HepG2 (cell line): ENCODE measurements at regions not wholly inside any gene's neighbourhood (a gene's known extent, or its start where the extent isn't known, plus 50 kb on each side); places are given as distances from the start of the nearest gene placed in this dataset.

Source experiments
- ATAC-seq: fragments of 200-7000 bp; cut with Tn5 transposase; 3 replicates; pipeline ENCODE4 v1.9.1; 2020; ENCODE audit warnings: mild to moderate bottlenecking, moderate library complexity
- BruUV-seq: library from RNA; stranded (reverse); fragments of 400-500 nt; replicated peaks from 2 replicates; lab custom pipeline; 2021; lab: Mats Ljungman, UMichigan
- CTCF ChIA-PET: fragments of 300-600 bp; formaldehyde crosslinking; extraction: SDS; loops from one replicate; lab custom pipeline; 2021; ENCODE audit warnings: low total read pairs, inconsistent platforms, low intra/inter-chr PET ratio; lab: Yijun Ruan, JAX
- POLR2A ChIA-PET: fragments of 350-600 bp; sonication (Branson Sonifier 250); formaldehyde crosslinking; loops from one replicate; lab custom pipeline; 2020; ENCODE audit warnings: antibody characterized with exemption, inconsistent platforms; lab: Yijun Ruan, JAX
- DNase-seq: peaks from one replicate; pipeline ENCODE4 v3.0.0-alpha.2; 2015; ENCODE audit warnings: low spot score
- FAIRE-seq: peaks from 3 replicates; lab custom pipeline; 2011; peaks lifted over from hg19 to GRCh38; lab: Jason Lieb, UNC
- H2AFZ ChIP-seq: one replicate; pipeline ENCODE4 v1.6.1; 2011; ENCODE audit warnings: low read length, inconsistent platforms
- H3K27ac ChIP-seq: fragments of 300-600 bp; 3 replicates; pipeline ENCODE4 v1.8.0; 2011; ENCODE audit warnings: mixed run types, mild to moderate bottlenecking, mixed read lengths, low read length, inconsistent platforms; ENCODE audit not compliant: insufficient read depth; ENCODE audit errors: extremely low read length
- H3K27me3 ChIP-seq, 2 experiments: fragments of 200-600 bp in 1 of 2; 2 replicates in 1 of 2; 3 replicates in 1 of 2; pipeline versions ENCODE4 v1.6.0 to v1.8.0; 2011; ENCODE audit warnings: low read length in 2 of 2, mild to moderate bottlenecking in 2 of 2, moderate library complexity in 2 of 2, inconsistent platforms in 1 of 2; ENCODE audit not compliant: insufficient read depth in 2 of 2, control insufficient read depth in 1 of 2
- H3K36me3 ChIP-seq, 2 experiments: fragments of 200-600 bp in 1 of 2; replicated peaks in 1 of 2; 2 replicates in 1 of 2; 3 replicates in 1 of 2; pipeline versions ENCODE4 v1.5.1 to v1.8.0; 2011; ENCODE audit warnings: low read length in 2 of 2, inconsistent platforms in 1 of 2; ENCODE audit not compliant: insufficient read depth in 2 of 2, control insufficient read depth in 1 of 2
- H3K4me1 ChIP-seq: 2 replicates; pipeline ENCODE4 v1.5.1; 2012; ENCODE audit warnings: low read length, inconsistent platforms; ENCODE audit not compliant: insufficient read depth
- H3K4me2 ChIP-seq: 2 replicates; pipeline ENCODE4 v1.6.0; 2011; ENCODE audit warnings: low read depth, low read length, inconsistent platforms
- H3K4me3 ChIP-seq, 3 experiments: fragments of 200-600 bp in 1 of 3; sonication (generic), shearing (Covaris generic) in 1 of 3; replicated peaks in 1 of 3; 2 replicates each; pipeline ENCODE4 v1.5.1; 2011 to 2016; ENCODE audit warnings: low read length in 3 of 3, inconsistent platforms in 2 of 3, low read depth in 2 of 3, mild to moderate bottlenecking in 2 of 3, control low read depth in 1 of 3, mixed read lengths in 1 of 3; ENCODE audit not compliant: insufficient read depth in 1 of 3
- H3K79me2 ChIP-seq: one replicate; pipeline ENCODE4 v1.6.1; 2011; ENCODE audit warnings: low read length, inconsistent platforms; ENCODE audit not compliant: insufficient read depth
- H3K9ac ChIP-seq: 2 replicates; pipeline ENCODE4 v1.6.0; 2011; ENCODE audit warnings: mild to moderate bottlenecking, low read depth, low read length, inconsistent platforms; ENCODE audit not compliant: insufficient read depth
- H3K9me3 ChIP-seq: 2 replicates; pipeline ENCODE4 v1.5.1; 2012; ENCODE audit warnings: mild to moderate bottlenecking, low read length
- H4K20me1 ChIP-seq: 2 replicates; pipeline ENCODE4 v1.6.0; 2011; ENCODE audit warnings: inconsistent platforms, mild to moderate bottlenecking, low read length, moderate library complexity; ENCODE audit not compliant: insufficient read depth
- ESRRA ChIP-seq: sonication (generic); formaldehyde crosslinking; IDR thresholded peaks from 2 replicates; pipeline ENCODE4 v1.5.1; 2020; ENCODE audit warnings: mild to moderate bottlenecking, low read depth, missing genetic modification reagents
- MAFK ChIP-seq, 2 experiments: IDR thresholded peaks in 1 of 2; conservative IDR thresholded peaks in 1 of 2; 2 replicates each; pipeline ENCODE4 v1.6.1; 2011; ENCODE audit warnings: improper control_type of control experiment in 2 of 2, low read length in 2 of 2
- MED8 ChIP-seq: sonication (generic); formaldehyde crosslinking; IDR thresholded peaks from 2 replicates; pipeline ENCODE4 v1.8.1; 2023; ENCODE audit warnings: mild to moderate bottlenecking, missing genetic modification reagents; ENCODE audit not compliant: insufficient replicate concordance
- MTA1 ChIP-seq: sonication (generic); formaldehyde crosslinking; IDR thresholded peaks from 2 replicates; pipeline ENCODE4 v1.4.0; 2020; ENCODE audit warnings: missing genetic modification reagents, mild to moderate bottlenecking, borderline replicate concordance
- SRSF9 ChIP-seq: fragments of 200-400 bp; formaldehyde crosslinking; IDR thresholded peaks from 2 replicates; pipeline ENCODE4 v1.6.1; 2018; ENCODE audit warnings: borderline replicate concordance, mild to moderate bottlenecking, low read depth, low read length; ENCODE audit not compliant: insufficient read depth, poor library complexity, severe bottlenecking
- ZNF549 ChIP-seq: sonication (generic); formaldehyde crosslinking; IDR thresholded peaks from 2 replicates; pipeline ENCODE4 v1.5.0; 2020; ENCODE audit warnings: missing genetic modification reagents
- ZNF598 ChIP-seq: sonication (generic); formaldehyde crosslinking; IDR thresholded peaks from 2 replicates; pipeline ENCODE4 v1.5.1; 2020; ENCODE audit warnings: mild to moderate bottlenecking, missing genetic modification reagents, borderline replicate concordance
- WGBS: methylation state at CpG from one replicate; pipeline ENCODE4 v1.1.6; 2017; ENCODE audit warnings: low lambda C conversion rate; 5-methylcytosine and 5-hydroxymethylcytosine counted together
- in situ Hi-C: cut with HindIII; loops from 2 replicates; pipeline ENCODE4 v1.10.0; 2017; ENCODE audit warnings: low pct_unique_long_range_greater_than_20kb; ENCODE audit not compliant: extremely low pct_ligation_motif_present
- intact Hi-C: fragments of 100-400 bp; cut with micrococcal nuclease; formaldehyde crosslinking; loops from one replicate; pipeline ENCODE4 v1.10.0; 2022; ENCODE audit not compliant: unreplicated experiment
- TF ChIP-seq, protein P1 (sequence below): sonication (generic); formaldehyde crosslinking; IDR thresholded peaks from 2 replicates; pipeline ENCODE4 v1.5.1; 2020; ENCODE audit warnings: mild to moderate bottlenecking, missing genetic modification reagents

DNA sequence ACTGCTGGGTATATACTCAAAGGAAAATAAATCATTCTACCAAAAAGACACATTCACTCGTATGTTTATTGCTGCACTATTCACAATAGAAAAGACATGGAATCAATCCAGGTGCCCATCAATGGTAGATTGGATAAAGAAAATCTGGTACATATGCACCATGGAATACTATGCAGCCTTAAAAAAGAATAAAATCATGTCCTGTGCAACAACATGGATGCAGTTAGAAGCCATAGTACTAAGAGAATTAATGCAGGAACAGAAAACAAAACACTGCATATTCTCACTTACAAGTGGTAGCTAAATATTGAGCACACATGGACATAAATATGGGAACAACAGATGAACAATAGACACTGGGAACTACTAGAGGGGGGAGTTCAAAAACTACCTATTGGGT, 96.3 kb downstream of the FAM76B start:
- TF ChIP-seq MAFK (conservative IDR thresholded peaks at IDR 0.05 in 1 of 2, IDR thresholded peaks at IDR 0.05 in 1 of 2; ENCODE audit: low read length in 2 of 2) = no peak
- TF ChIP-seq ZNF598 (CRISPR knock-in tag) = no peak
- TF ChIP-seq ESRRA (CRISPR knock-in tag) = no peak
- TF ChIP-seq SRSF9 = no peak
- TF ChIP-seq, protein P1, sequence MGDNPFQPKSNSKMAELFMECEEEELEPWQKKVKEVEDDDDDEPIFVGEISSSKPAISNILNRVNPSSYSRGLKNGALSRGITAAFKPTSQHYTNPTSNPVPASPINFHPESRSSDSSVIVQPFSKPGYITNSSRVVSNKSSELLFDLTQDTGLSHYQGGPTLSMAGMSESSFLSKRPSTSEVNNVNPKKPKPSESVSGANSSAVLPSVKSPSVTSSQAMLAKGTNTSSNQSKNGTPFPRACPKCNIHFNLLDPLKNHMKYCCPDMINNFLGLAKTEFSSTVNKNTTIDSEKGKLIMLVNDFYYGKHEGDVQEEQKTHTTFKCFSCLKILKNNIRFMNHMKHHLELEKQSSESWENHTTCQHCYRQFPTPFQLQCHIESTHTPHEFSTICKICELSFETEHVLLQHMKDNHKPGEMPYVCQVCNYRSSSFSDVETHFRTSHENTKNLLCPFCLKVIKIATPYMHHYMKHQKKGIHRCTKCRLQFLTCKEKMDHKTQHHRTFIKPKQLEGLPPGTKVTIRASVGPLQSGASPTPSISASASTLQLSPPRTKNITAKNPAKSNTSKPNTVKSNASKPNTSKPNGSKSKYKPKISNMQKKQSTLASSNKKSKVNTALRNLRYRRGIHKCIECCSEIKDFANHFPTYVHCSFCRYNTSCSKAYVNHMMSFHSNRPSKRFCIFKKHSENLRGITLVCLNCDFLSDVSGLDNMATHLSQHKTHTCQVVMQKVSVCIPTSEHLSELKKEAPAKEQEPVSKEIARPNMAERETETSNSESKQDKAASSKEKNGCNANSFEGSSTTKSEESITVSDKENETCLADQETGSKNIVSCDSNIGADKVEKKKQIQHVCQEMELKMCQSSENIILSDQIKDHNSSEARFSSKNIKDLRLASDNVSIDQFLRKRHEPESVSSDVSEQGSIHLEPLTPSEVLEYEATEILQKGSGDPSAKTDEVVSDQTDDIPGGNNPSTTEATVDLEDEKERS = no peak
- no peak for TF ChIP-seq MED8
- TF ChIP-seq ZNF549 (CRISPR knock-in tag) = no peak
- no peak for TF ChIP-seq MTA1
- DNase-seq (no peak), FAIRE-seq (no peak), ATAC-seq (no peak)
- Histone ChIP-seq H3K4me3 (no peak overlapping the region), H3K79me2 (no peaks in the 10 kb centered on the region), H3K4me2 (no peak overlapping the region), H4K20me1 (no peaks in the 10 kb centered on the region), H3K4me1 (no peaks in the 10 kb centered on the region), H3K36me3 (no peaks in the 10 kb centered on the region), H3K27ac (no peak overlapping the region), H3K27me3 (no peaks in the 10 kb centered on the region), H3K9ac (no peak overlapping the region), H3K9me3 (no peaks in the 10 kb centered on the region), H2AFZ (no peak overlapping the region)
- BruUV-seq = no TSS peak
- POLR2A ChIA-PET = no interaction called here
- CTCF ChIA-PET = no interaction called here
- WGBS = 0% methylated on average over 1 of the region's 1 CpG
- in situ Hi-C loops (no loop called here), intact Hi-C loops (no loop called here)
